ENCODE measurements at regions not wholly inside any gene's neighbourhood (a gene's known extent, or its start where the extent isn't known, plus 50 kb on each side); places are given as distances from the start of the nearest gene placed in this dataset.

DNA sequence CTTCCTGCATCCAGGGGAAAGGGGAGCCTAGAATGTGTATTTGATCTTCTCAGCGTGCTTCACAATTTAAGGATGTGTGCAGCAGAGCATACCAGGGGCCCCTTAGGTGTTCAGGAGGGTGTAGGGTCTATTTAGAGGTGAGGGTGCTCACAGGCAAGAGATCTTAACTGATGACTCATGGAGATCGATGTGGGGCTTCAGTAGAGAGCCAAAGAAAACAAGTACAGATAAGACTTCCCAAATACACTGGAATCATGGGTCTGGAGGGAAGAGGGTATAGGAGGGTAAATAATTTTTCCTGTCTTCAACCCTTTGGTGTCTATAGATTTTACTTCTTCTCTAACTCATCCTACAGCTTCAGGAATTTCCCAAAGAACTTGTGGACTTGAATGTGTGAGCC is 170.2 kb upstream of the LRRC3B start:
- no peak overlapping the region for H2AFZ ChIP-seq (ENCODE audit: low read length)
- no peak overlapping the region for H4K8ac ChIP-seq (ENCODE audit: extremely low read depth, insufficient read depth, low read length)
- POLR2A ChIA-PET (ENCODE audit: partially characterized antibody), result no interaction called here
- H4K91ac ChIP-seq (replicated peaks; ENCODE audit: insufficient read length, low read length), result no peak overlapping the region
- no peak overlapping the region for H2BK20ac ChIP-seq (ENCODE audit: low read length)
- no peak overlapping the region for H2BK120ac ChIP-seq (replicated peaks; ENCODE audit: low read depth, low read length)
- no peak overlapping the region for H3K56ac ChIP-seq (replicated peaks; ENCODE audit: insufficient read length, low read depth, low read length)
- TF ChIP-seq KDM4A (IDR thresholded peaks at IDR 0.05; ENCODE audit: low read depth, low read length, severe bottlenecking) (no peak), SIX5 (IDR thresholded peaks at IDR 0.05; ENCODE audit: low read depth, low read length) (no peak), GABPA (IDR thresholded peaks at IDR 0.05; ENCODE audit: borderline replicate concordance, insufficient read depth, low read length) (no peak)
- no peak overlapping the region for H3K14ac ChIP-seq (ENCODE audit: insufficient read length)
- no peak for DNase-seq (ENCODE audit: low read depth in 1 of 2, low spot score in 2 of 2)
- H3K4me2 ChIP-seq (ENCODE audit: insufficient read depth in 1 of 2, low read depth in 2 of 2, low read length in 2 of 2), result no peak overlapping the region
- H3K9me3 ChIP-seq (ENCODE audit: insufficient read depth in 2 of 2, low read depth in 1 of 2, low read length in 1 of 2), result no peaks in the 10 kb centered on the region
- H3K23ac ChIP-seq (ENCODE audit: insufficient read length), result no peak overlapping the region
- H3K4me3 ChIP-seq (ENCODE audit: extremely low read depth in 1 of 4, insufficient read depth in 2 of 4, low read depth in 3 of 4, low read length in 4 of 4), result no peak overlapping the region
- H3K18ac ChIP-seq (ENCODE audit: extremely low read depth, low read length), result no peak overlapping the region
- 81% methylated on average over 2 of the region's 2 CpGs; no CpG with 5 or more reads in 1 of the 2 experiments for WGBS, 2 experiments (ENCODE audit: extremely low coverage in 1 of 2, insufficient coverage in 1 of 2, insufficient read length in 1 of 2, insufficient replicate concordance in 2 of 2, low coverage in 1 of 2, low lambda C conversion rate in 2 of 2, missing lambda C conversion rate in 1 of 2)
- no peak overlapping the region for H2BK12ac ChIP-seq (ENCODE audit: low read depth, low read length)
- H3K27me3 ChIP-seq (replicated peaks in 1 of 4; ENCODE audit: control insufficient read depth in 3 of 4, extremely low read depth in 1 of 4, insufficient read depth in 3 of 4, low read length in 3 of 4), result no peaks in the 10 kb centered on the region
- H4K20me1 ChIP-seq (replicated peaks in 1 of 2; ENCODE audit: control insufficient read depth in 1 of 2, insufficient read depth in 2 of 2, low read length in 2 of 2), result no peaks in the 10 kb centered on the region
- FAIRE-seq, result no peak
- no peak overlapping the region for H3K9ac ChIP-seq (replicated peaks in 1 of 4; ENCODE audit: extremely low read depth in 1 of 4, low read depth in 3 of 4, low read length in 3 of 4)
- no peaks in the 10 kb centered on the region for H3K79me2 ChIP-seq (ENCODE audit: control insufficient read depth in 1 of 2, insufficient read depth in 2 of 2, low read length in 2 of 2)
- no peak overlapping the region for H3K27ac ChIP-seq (ENCODE audit: low read depth, low read length)
- H3K79me1 ChIP-seq (ENCODE audit: low read depth, low read length), result no peaks in the 10 kb centered on the region
- no peak overlapping the region for H2AK5ac ChIP-seq (ENCODE audit: low read depth, low read length)
- H2BK5ac ChIP-seq (ENCODE audit: low read depth, low read length), result no peak overlapping the region
- H3K36me3 ChIP-seq (ENCODE audit: control insufficient read depth in 2 of 4, insufficient read depth in 4 of 4, low read length in 3 of 4), result no peaks in the 10 kb centered on the region
- H4K5ac ChIP-seq (ENCODE audit: insufficient read length, low read depth, low read length), result no peak overlapping the region
- H3K4me1 ChIP-seq (replicated peaks in 1 of 4; ENCODE audit: control insufficient read depth in 3 of 4, insufficient read depth in 4 of 4, low read length in 3 of 4), result no peaks in the 10 kb centered on the region
- no peak overlapping the region for H3K4ac ChIP-seq (replicated peaks; ENCODE audit: insufficient read length, low read depth, low read length)
- CTCF ChIA-PET (ENCODE audit: partially characterized antibody), result no interaction called here
- H2BK15ac ChIP-seq (ENCODE audit: low read length), result no peak overlapping the region
- no peaks in the 10 kb centered on the region for H3K23me2 ChIP-seq (ENCODE audit: low read depth, low read length)
